ENCODE measurements at regions not wholly inside any gene's neighbourhood (a gene's known extent, or its start where the extent isn't known, plus 50 kb on each side); places are given as distances from the start of the nearest gene placed in this dataset.
"Not testable (repeated sequence)": the region's sequence is repeated elsewhere in the genome, so short reads cannot be mapped to it uniquely, and the experiment has no call there.

DNA sequence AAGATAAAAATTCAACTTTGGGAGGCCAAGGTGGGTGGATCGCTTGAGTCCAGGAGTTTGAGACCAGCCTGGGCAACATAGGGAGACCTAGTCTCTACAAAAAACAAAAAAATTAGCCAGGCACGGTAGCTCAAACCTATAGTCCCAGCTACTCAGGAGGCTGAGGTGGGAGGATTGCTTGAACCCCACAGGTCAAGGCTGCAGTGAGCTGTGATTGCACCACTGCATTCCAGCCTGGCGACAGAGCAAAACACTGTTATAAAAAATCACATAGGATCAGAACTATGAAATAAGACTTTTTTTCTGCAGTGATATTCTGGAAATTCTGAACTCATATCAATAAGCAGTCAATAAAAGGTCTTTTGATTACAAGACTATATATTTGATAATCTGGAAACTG lies 186.1 kb downstream of the SAMD5 start:
- TF ChIP-seq, protein P1, sequence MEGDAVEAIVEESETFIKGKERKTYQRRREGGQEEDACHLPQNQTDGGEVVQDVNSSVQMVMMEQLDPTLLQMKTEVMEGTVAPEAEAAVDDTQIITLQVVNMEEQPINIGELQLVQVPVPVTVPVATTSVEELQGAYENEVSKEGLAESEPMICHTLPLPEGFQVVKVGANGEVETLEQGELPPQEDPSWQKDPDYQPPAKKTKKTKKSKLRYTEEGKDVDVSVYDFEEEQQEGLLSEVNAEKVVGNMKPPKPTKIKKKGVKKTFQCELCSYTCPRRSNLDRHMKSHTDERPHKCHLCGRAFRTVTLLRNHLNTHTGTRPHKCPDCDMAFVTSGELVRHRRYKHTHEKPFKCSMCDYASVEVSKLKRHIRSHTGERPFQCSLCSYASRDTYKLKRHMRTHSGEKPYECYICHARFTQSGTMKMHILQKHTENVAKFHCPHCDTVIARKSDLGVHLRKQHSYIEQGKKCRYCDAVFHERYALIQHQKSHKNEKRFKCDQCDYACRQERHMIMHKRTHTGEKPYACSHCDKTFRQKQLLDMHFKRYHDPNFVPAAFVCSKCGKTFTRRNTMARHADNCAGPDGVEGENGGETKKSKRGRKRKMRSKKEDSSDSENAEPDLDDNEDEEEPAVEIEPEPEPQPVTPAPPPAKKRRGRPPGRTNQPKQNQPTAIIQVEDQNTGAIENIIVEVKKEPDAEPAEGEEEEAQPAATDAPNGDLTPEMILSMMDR (IDR thresholded peaks at IDR 0.05 in 2 of 3, conservative IDR thresholded peaks at IDR 0.05 in 1 of 3; ENCODE audit: borderline replicate concordance in 1 of 3, insufficient read depth in 1 of 3, low read depth in 2 of 3, low read length in 2 of 3) = not testable (repeated sequence)
- not testable (repeated sequence) for TF ChIP-seq TCF7L2 (IDR thresholded peaks at IDR 0.05; ENCODE audit: borderline replicate concordance, extremely low read depth, insufficient read depth, insufficient read length); EZH2 (IDR thresholded peaks at IDR 0.05)
